ENCODE measurements at regions not wholly inside any gene's neighbourhood (a gene's known extent, or its start where the extent isn't known, plus 50 kb on each side); places are given as distances from the start of the nearest gene placed in this dataset.
"Not testable (repeated sequence)": the region's sequence is repeated elsewhere in the genome, so short reads cannot be mapped to it uniquely, and the experiment has no call there.

DNA sequence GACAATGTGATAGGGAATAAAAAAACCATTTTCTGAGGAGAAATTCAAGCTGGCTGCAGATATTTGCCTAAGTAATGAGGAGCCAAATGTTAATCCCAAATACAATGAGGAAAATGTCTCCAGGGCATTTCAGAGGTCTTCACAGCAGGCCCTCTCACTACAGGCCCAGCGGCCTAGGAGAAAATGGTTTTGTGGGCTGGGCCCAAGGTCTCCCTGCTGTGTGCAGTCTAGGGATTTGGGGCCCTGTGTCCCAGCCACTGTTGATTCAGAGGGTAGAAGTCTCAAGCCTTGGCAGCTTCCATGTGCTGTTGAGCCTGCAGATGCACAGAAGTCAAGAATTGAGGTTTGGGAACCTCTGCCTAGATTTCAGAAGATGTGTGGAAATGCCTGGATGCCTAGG, 778.7 kb downstream of the CENPC start:
- no peaks in the 10 kb centered on the region for H3K4me1 ChIP-seq
- H3K36me3 ChIP-seq: no peaks in the 10 kb centered on the region
- no peak overlapping the region for H3K4me3 ChIP-seq
- TF ChIP-seq EP300 (IDR thresholded peaks at IDR 0.05) (no peak), POLR2AphosphoS5 (IDR thresholded peaks at IDR 0.05) (no peak), POLR2A (IDR thresholded peaks at IDR 0.05) (no peak)
- TF ChIP-seq, protein P1, sequence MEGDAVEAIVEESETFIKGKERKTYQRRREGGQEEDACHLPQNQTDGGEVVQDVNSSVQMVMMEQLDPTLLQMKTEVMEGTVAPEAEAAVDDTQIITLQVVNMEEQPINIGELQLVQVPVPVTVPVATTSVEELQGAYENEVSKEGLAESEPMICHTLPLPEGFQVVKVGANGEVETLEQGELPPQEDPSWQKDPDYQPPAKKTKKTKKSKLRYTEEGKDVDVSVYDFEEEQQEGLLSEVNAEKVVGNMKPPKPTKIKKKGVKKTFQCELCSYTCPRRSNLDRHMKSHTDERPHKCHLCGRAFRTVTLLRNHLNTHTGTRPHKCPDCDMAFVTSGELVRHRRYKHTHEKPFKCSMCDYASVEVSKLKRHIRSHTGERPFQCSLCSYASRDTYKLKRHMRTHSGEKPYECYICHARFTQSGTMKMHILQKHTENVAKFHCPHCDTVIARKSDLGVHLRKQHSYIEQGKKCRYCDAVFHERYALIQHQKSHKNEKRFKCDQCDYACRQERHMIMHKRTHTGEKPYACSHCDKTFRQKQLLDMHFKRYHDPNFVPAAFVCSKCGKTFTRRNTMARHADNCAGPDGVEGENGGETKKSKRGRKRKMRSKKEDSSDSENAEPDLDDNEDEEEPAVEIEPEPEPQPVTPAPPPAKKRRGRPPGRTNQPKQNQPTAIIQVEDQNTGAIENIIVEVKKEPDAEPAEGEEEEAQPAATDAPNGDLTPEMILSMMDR (IDR thresholded peaks at IDR 0.05): no peak
- H3K27me3 ChIP-seq: no peaks in the 10 kb centered on the region
- 77 to 90% (median 88%) methylated on average over 1 of the region's 1 CpG for WGBS, 5 donors
- peaks cover 0 to 6% (median 0%) of the 10 kb centered on the region in 4 donors for H3K9me3 ChIP-seq
- no peak for DNase-seq
- H3K27ac ChIP-seq: no peak overlapping the region
- intact Hi-C loops (cut with DNase I; ENCODE audit: low total_unique reads): no loop called here

DNA sequence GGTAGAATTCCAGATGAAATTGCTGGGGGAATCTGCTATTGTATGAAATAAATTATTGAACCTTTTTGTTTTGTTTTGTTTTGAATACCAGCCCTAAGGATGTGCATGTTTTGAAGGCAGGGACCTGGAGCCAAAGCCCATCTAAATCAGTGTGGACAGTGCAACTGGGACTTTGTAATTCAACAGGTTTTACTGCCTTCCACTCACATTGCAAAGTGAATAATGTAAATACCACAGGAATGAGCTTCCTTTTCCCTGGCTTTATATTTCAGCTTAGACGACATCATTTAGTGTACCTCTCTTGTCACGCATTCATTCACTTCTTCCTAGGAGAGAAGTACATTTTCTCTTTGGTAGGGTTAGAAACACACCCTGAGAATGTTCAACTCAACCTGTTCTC, 795.0 kb downstream of the CENPC start:
- Histone ChIP-seq H3K27me3 (no peaks in the 10 kb centered on the region), H3K4me3 (no peak overlapping the region), H3K4me1 (no peaks in the 10 kb centered on the region), H3K36me3 (no peaks in the 10 kb centered on the region), H3K9me3 (no peaks in the 10 kb centered on the region), H3K27ac (no peak overlapping the region)
- intact Hi-C loops (cut with DNase I; ENCODE audit: low total_unique reads): no loop called here
- 39 to 67% (median 47%) methylated on average over 2 of the region's 2 CpGs for WGBS, 5 donors
- DNase-seq: no peak
- TF ChIP-seq EP300 (IDR thresholded peaks at IDR 0.05) (no peak), POLR2AphosphoS5 (IDR thresholded peaks at IDR 0.05) (no peak), POLR2A (IDR thresholded peaks at IDR 0.05) (no peak)
- TF ChIP-seq, protein P1 (IDR thresholded peaks at IDR 0.05): no peak

DNA sequence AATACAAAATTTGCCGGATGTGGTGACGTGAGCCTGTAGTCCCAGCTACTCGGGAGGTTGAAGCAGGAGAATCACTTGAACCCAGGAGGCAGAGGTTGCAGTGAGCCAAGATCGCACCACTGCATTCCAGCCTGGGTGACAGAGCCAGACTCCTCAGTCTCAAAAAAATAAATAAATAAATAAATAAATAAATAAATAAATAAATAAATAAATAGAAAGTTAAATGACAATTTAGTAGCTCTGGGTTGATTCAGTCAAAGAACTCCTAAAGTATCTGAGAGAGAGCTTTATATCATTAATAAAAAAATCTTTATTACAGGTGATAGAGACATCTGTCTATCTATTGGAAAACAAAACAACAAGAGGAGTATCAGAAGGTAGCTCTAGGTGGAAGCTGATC, 798.4 kb downstream of the CENPC start:
- DNase-seq; H3K27ac ChIP-seq; H3K4me3 ChIP-seq; H3K4me1 ChIP-seq; intact Hi-C loops (cut with DNase I; ENCODE audit: low total_unique reads); H3K9me3 ChIP-seq; H3K36me3 ChIP-seq; H3K27me3 ChIP-seq: not testable (repeated sequence)
- WGBS, 5 donors: 87 to 96% (median 93%) methylated on average over 4 of the region's 4 CpGs

DNA sequence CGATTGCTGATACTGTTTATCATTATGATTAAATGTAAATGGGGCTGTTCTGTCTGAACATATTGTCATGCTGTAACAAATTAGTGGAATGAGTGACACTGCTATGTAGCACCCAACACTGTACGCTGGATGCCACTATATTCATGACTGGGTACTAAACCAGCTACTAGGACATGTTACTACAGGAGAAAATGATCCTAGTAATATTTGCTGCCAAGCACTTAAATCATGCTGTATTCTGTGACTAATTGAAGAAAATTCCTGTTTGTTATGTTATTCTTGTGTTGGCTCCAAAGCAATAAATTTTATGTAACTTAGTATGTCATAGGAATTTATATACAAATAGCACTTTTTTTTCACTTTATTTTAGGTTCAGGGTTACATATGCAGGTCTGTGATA, 804.2 kb downstream of the CENPC start:
- Histone ChIP-seq H3K4me1 (no peaks in the 10 kb centered on the region), H3K27ac (no peak overlapping the region), H3K36me3 (no peaks in the 10 kb centered on the region), H3K9me3 (no peaks in the 10 kb centered on the region), H3K4me3 (no peak overlapping the region), H3K27me3 (no peaks in the 10 kb centered on the region)
- WGBS, 5 donors: 79 to 90% (median 82%) methylated on average over 2 of the region's 2 CpGs
- intact Hi-C loops (cut with DNase I; ENCODE audit: low total_unique reads): no loop called here
- DNase-seq: no peak
- TF ChIP-seq POLR2A (IDR thresholded peaks at IDR 0.05): no peak
- TF ChIP-seq, protein P1 (IDR thresholded peaks at IDR 0.05): no peak
- TF ChIP-seq EP300 (IDR thresholded peaks at IDR 0.05): no peak
- no peak for TF ChIP-seq POLR2AphosphoS5 (IDR thresholded peaks at IDR 0.05)

DNA sequence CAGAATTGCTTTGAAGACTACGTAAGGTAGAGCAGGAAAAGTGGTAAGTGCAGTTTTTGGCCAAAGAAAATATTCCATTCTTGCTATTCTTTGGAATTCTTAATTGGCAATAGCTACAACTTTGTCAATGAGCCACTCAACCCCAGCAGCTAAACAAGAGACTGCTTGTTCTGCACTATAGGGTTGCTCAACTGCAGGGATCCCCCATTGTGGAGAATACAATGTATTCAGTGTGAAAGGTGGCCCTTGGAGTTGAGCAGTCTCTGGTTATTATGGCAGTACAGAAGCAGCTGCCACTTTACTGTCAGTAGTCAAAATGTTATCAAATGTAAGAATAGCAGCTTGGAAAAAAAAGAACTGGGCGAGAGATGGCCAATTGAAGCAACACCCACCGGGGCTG, 808.7 kb downstream of the CENPC start:
- DNase-seq: no peak
- intact Hi-C loops (cut with DNase I; ENCODE audit: low total_unique reads): no loop called here
- TF ChIP-seq, protein P1 (IDR thresholded peaks at IDR 0.05): no peak
- TF ChIP-seq EP300 (IDR thresholded peaks at IDR 0.05) (no peak), POLR2AphosphoS5 (IDR thresholded peaks at IDR 0.05) (no peak), POLR2A (IDR thresholded peaks at IDR 0.05) (no peak)
- H3K9me3 ChIP-seq: no peaks in the 10 kb centered on the region
- no peaks in the 10 kb centered on the region for H3K4me1 ChIP-seq
- no peaks in the 10 kb centered on the region for H3K27me3 ChIP-seq
- H3K27ac ChIP-seq: no peak overlapping the region
- no peak overlapping the region for H3K4me3 ChIP-seq
- WGBS, 5 donors: 78 to 85% (median 81%) methylated on average over 3 of the region's 3 CpGs
- H3K36me3 ChIP-seq: no peaks in the 10 kb centered on the region
